Calu3 (cell line): ENCODE measurements at regions not wholly inside any gene's neighbourhood (a gene's known extent, or its start where the extent isn't known, plus 50 kb on each side); places are given as distances from the start of the nearest gene placed in this dataset.
"Not testable (repeated sequence)": the region's sequence is repeated elsewhere in the genome, so short reads cannot be mapped to it uniquely, and the experiment has no call there.

ENCODE experiments used
- BruUV-seq: library from RNA; stranded (reverse); fragments of 400-500 nt; replicated peaks from 2 replicates; lab custom pipeline; 2021; lab: Mats Ljungman, UMichigan
- CTCF ChIA-PET: fragments of 300-600 bp; sonication (Branson Sonifier 250); formaldehyde crosslinking; loops from one replicate; lab custom pipeline; 2022; ENCODE audit warnings: antibody characterized with exemption; lab: Charles Lee
- DNase-seq: peaks from one replicate; pipeline ENCODE4 v3.0.0; 2022
- H3K27ac Mint-ChIP-seq: one replicate; pipeline ENCODE4 v1.8.0; 2022; ENCODE audit warnings: mixed read lengths; ENCODE audit not compliant: unreplicated experiment
- H3K27me3 Mint-ChIP-seq: one replicate; pipeline ENCODE4 v1.8.0; 2022; ENCODE audit warnings: mixed read lengths; ENCODE audit not compliant: unreplicated experiment
- H3K36me3 Mint-ChIP-seq: one replicate; pipeline ENCODE4 v1.8.0; 2022; ENCODE audit warnings: mild to moderate bottlenecking, moderate library complexity, mixed read lengths; ENCODE audit not compliant: insufficient read depth, unreplicated experiment
- H3K4me1 Mint-ChIP-seq: one replicate; pipeline ENCODE4 v1.8.0; 2022; ENCODE audit warnings: mild to moderate bottlenecking, low read depth, mixed read lengths; ENCODE audit not compliant: unreplicated experiment
- H3K4me3 Mint-ChIP-seq: one replicate; pipeline ENCODE4 v1.8.0; 2022; ENCODE audit warnings: mild to moderate bottlenecking, low read depth, moderate library complexity, mixed read lengths; ENCODE audit not compliant: unreplicated experiment
- H3K9me3 Mint-ChIP-seq: one replicate; pipeline ENCODE4 v1.8.0; 2022; ENCODE audit warnings: low read depth, mixed read lengths; ENCODE audit not compliant: unreplicated experiment
- CTCF ChIP-seq: fragments of 200-600 bp; IDR thresholded peaks from one replicate; pipeline ENCODE4 v1.8.0; 2022; ENCODE audit warnings: antibody characterized with exemption; ENCODE audit not compliant: unreplicated experiment
- intact Hi-C: fragments of 100-400 bp; cut with micrococcal nuclease; formaldehyde crosslinking; loops from one replicate; pipeline ENCODE4 v1.10.0; 2022; ENCODE audit not compliant: unreplicated experiment

GRCh38 chr1:30218438-30218837 lies 504.9 kb downstream of the MATN1 start:
- no peak overlapping the region for H3K4me3 Mint-ChIP-seq
- TF ChIP-seq CTCF = no peak
- H3K27me3 Mint-ChIP-seq = peaks cover 86% of the 10 kb centered on the region
- no peak for DNase-seq
- H3K4me1 Mint-ChIP-seq = no peaks in the 10 kb centered on the region
- intact Hi-C loops = no loop called here
- H3K9me3 Mint-ChIP-seq = no peaks in the 10 kb centered on the region
- no TSS peak for BruUV-seq
- no peak overlapping the region for H3K27ac Mint-ChIP-seq
- CTCF ChIA-PET = no interaction called here
- H3K36me3 Mint-ChIP-seq = no peaks in the 10 kb centered on the region

GRCh38 chr1:30216602-30217001 lies 506.8 kb downstream of the MATN1 start:
- CTCF ChIA-PET = no interaction called here
- Mint-ChIP-seq H3K4me3 (no peak overlapping the region), H3K27ac (no peak overlapping the region), H3K4me1 (no peaks in the 10 kb centered on the region), H3K36me3 (no peaks in the 10 kb centered on the region), H3K27me3 (peaks cover 87% of the 10 kb centered on the region), H3K9me3 (no peaks in the 10 kb centered on the region)
- TF ChIP-seq CTCF = no peak
- no peak for DNase-seq
- intact Hi-C loops = no loop called here
- BruUV-seq = no TSS peak

- BruUV-seq = no TSS peak
- Mint-ChIP-seq H3K27ac (no peak overlapping the region), H3K27me3 (peaks cover 74% of the 10 kb centered on the region), H3K4me1 (no peaks in the 10 kb centered on the region), H3K9me3 (no peaks in the 10 kb centered on the region), H3K36me3 (no peaks in the 10 kb centered on the region), H3K4me3 (no peak overlapping the region)
- intact Hi-C loops = no loop called here
- CTCF ChIA-PET = no interaction called here
- no peak for DNase-seq
- TF ChIP-seq CTCF = no peak
These were observed 509.4 kb downstream of the MATN1 start for GRCh38 chr1:30213936-30214335.

GRCh38 chr1:30207962-30208361 lies 515.4 kb downstream of the MATN1 start:
- H3K4me3 Mint-ChIP-seq, H3K36me3 Mint-ChIP-seq, H3K27ac Mint-ChIP-seq, intact Hi-C loops, H3K4me1 Mint-ChIP-seq, H3K9me3 Mint-ChIP-seq, CTCF ChIA-PET, DNase-seq, BruUV-seq: not testable (repeated sequence)
- H3K27me3 Mint-ChIP-seq = peaks cover 25% of the 10 kb centered on the region

GRCh38 chr1:30206631-30207030 lies 516.8 kb downstream of the MATN1 start:
- H3K27ac Mint-ChIP-seq, H3K4me1 Mint-ChIP-seq, CTCF ChIA-PET, H3K36me3 Mint-ChIP-seq, intact Hi-C loops, BruUV-seq, DNase-seq, H3K4me3 Mint-ChIP-seq, H3K9me3 Mint-ChIP-seq: not testable (repeated sequence)
- H3K27me3 Mint-ChIP-seq = peaks cover 14% of the 10 kb centered on the region

- DNase-seq, H3K4me1 Mint-ChIP-seq, H3K27me3 Mint-ChIP-seq, H3K27ac Mint-ChIP-seq, CTCF ChIA-PET, H3K9me3 Mint-ChIP-seq, H3K4me3 Mint-ChIP-seq, intact Hi-C loops, BruUV-seq, H3K36me3 Mint-ChIP-seq: not testable (repeated sequence)
These were observed 518.5 kb downstream of the MATN1 start for GRCh38 chr1:30204916-30205315.
